Brain microvascular endothelial cell (primary cell): ENCODE measurements at regions not wholly inside any gene's neighbourhood (a gene's known extent, or its start where the extent isn't known, plus 50 kb on each side); places are given as distances from the start of the nearest gene placed in this dataset.
A peak's percentile ranks its signal among the peaks of the same experiment; 100 is the strongest.

Experiments
- DNase-seq: peaks from one replicate; pipeline ENCODE4 v3.0.0-alpha.2; 2020
- H3K27ac ChIP-seq: fragments of 250-450 bp; sonication (Bioruptor Pico); 2 replicates; pipeline ENCODE4 v1.5.1; 2020; ENCODE audit warnings: mild to moderate bottlenecking, moderate library complexity
- H3K27me3 ChIP-seq: fragments of 250-450 bp; sonication (Bioruptor Pico); replicated peaks from 2 replicates; pipeline ENCODE4 v1.5.1; 2020; ENCODE audit warnings: mild to moderate bottlenecking
- H3K36me3 ChIP-seq: fragments of 250-450 bp; sonication (Bioruptor Pico); replicated peaks from 2 replicates; pipeline ENCODE4 v1.5.1; 2020; ENCODE audit warnings: mild to moderate bottlenecking
- H3K4me3 ChIP-seq: 2 replicates; pipeline ENCODE4 v1.5.1; 2011; ENCODE audit warnings: low read depth, mild to moderate bottlenecking, control low read depth, low read length, moderate library complexity
- in situ Hi-C: cut with HindIII; loops from 2 replicates; pipeline ENCODE4 v1.10.0; 2017; ENCODE audit warnings: low sequenced_read_pairs, low pct_ligation_motif_present
- TF ChIP-seq, protein P1 (sequence below): IDR thresholded peaks from 2 replicates; pipeline ENCODE4 v1.5.1; 2011; ENCODE audit warnings: low read depth, mild to moderate bottlenecking, moderate library complexity, low read length, control low read depth, inconsistent platforms; ENCODE audit errors: missing control alignments

DNA sequence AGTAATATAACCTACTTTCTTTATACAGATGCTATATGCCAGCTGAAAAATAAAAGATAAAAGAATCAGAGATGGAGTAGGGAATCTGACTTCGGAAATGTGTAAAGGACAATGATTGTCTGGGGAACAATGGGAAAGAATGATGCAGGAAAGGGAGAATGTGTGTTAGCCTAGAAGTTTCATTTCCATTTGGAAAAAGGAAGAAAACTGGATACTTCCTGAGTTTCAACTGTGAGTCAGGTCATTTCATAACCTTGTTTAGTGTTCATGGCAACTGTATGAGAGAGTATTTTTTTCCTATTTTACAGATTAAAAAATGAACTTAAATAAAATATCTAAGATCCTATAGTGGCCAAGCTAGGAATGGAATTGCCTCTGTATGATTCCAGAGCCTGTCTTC, 261.3 kb upstream of the NECTIN3 start:
- Histone ChIP-seq H3K4me3 (no peak overlapping the region), H3K36me3 (no peaks in the 10 kb centered on the region), H3K27ac (no peak overlapping the region), H3K27me3 (no peaks in the 10 kb centered on the region)
- TF ChIP-seq, protein P1, sequence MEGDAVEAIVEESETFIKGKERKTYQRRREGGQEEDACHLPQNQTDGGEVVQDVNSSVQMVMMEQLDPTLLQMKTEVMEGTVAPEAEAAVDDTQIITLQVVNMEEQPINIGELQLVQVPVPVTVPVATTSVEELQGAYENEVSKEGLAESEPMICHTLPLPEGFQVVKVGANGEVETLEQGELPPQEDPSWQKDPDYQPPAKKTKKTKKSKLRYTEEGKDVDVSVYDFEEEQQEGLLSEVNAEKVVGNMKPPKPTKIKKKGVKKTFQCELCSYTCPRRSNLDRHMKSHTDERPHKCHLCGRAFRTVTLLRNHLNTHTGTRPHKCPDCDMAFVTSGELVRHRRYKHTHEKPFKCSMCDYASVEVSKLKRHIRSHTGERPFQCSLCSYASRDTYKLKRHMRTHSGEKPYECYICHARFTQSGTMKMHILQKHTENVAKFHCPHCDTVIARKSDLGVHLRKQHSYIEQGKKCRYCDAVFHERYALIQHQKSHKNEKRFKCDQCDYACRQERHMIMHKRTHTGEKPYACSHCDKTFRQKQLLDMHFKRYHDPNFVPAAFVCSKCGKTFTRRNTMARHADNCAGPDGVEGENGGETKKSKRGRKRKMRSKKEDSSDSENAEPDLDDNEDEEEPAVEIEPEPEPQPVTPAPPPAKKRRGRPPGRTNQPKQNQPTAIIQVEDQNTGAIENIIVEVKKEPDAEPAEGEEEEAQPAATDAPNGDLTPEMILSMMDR = no peak
- in situ Hi-C loops = no loop called here
- DNase-seq = no peak

- no peaks in the 10 kb centered on the region for H3K36me3 ChIP-seq
- no peak overlapping the region for H3K4me3 ChIP-seq
- DNase-seq = no peak
- H3K27me3 ChIP-seq = no peaks in the 10 kb centered on the region
- H3K27ac ChIP-seq = no peak overlapping the region
- TF ChIP-seq, protein P1 = no peak
- in situ Hi-C loops = no loop called here
Observed at GRCh38 chr3:110811050-110811449, 260.6 kb upstream of the NECTIN3 start.

- TF ChIP-seq, protein P1 = no peak
- H3K27me3 ChIP-seq = no peaks in the 10 kb centered on the region
- H3K36me3 ChIP-seq = no peaks in the 10 kb centered on the region
- DNase-seq = no peak
- H3K27ac ChIP-seq = peak overlapping the region; percentile 73
- in situ Hi-C loops = no loop called here
- no peak overlapping the region for H3K4me3 ChIP-seq
Observed at GRCh38 chr3:110813541-110813940, 258.1 kb upstream of the NECTIN3 start.

DNA sequence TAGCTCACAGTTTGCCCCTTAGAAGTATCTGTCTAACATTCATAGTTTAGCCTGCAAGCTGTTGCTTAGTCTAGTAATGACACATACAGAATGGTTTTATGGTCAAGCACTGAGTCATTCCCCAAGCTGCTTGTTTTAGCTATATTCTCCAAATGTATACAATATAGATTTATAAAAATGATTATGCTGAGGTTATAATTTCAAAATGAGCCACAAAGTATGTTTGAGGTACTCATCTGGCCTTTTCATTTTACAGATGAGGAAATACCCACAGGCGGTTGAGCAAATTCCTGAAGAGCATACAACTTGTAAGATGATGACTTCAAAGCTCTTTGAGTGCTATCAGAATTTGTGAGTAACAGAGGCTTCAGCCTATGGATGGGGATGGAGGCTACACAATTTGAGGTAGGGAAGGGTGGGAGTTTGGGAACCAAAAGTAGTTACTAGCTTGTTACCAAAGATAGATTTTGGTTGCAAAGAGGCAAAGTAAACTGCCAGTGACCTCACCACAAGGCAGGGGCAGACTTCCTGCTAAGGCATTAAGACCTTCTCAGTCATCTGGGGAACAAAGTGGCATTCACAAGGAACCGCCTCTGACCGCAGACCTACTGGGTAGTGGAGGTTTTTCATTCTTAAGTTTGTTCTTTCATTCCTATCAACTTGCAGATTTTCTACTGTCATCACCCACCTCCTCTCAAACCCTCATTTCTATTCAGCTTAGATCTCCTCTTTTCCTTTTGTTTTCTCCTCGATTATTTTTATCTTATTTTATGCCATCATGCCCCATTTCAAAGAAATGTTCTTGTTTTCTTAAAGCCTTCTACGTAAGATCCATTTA, 257.2 kb upstream of the NECTIN3 start:
- no peaks in the 10 kb centered on the region for H3K36me3 ChIP-seq
- TF ChIP-seq, protein P1 = no peak
- H3K27ac ChIP-seq = peak overlapping the region; percentile 73
- DNase-seq = peak; percentile 78
- peak overlapping the region; percentile 20 for H3K4me3 ChIP-seq
- in situ Hi-C loops = no loop called here
- no peaks in the 10 kb centered on the region for H3K27me3 ChIP-seq

DNA sequence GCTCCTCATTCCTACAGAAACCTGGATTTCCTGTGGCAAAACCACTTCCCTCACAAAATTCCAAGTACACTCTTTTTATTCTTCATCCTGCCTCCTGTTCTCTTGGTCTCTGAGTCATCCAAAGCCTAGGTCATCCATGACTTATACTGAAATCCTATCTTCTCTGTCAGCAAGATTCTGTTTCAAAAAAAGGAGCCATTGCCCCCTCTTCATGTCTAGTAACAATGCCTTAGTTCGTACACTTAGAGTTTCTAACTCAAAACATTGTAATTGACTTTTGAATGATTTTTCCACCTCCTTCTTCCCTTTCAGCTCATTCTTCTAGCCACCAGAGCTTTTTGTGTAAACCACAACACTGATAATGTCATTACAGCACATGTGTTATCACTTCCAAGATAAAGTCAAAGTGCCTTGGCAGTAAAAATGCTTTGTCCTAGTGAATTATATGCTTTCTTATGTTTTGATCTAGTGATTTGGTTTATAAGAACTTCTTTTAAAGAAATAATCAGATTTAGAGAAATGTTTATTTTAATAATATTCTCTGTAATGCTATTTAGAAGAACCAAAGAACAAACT, 256.5 kb upstream of the NECTIN3 start:
- Histone ChIP-seq H3K4me3 (no peak overlapping the region), H3K27ac (peak overlapping the region; percentile 73), H3K36me3 (no peaks in the 10 kb centered on the region), H3K27me3 (no peaks in the 10 kb centered on the region)
- TF ChIP-seq, protein P1 = no peak
- in situ Hi-C loops = no loop called here
- DNase-seq = peak; percentile 74
